Retina (tissue), 1 donor: ENCODE measurements at regions not wholly inside any gene's neighbourhood (a gene's known extent, or its start where the extent isn't known, plus 50 kb on each side); places are given as distances from the start of the nearest gene placed in this dataset.
"Not testable (repeated sequence)": the region's sequence is repeated elsewhere in the genome, so short reads cannot be mapped to it uniquely, and the experiment has no call there.

Source experiments
- DNase-seq: peaks from one replicate; pipeline ENCODE4 v3.0.0-alpha.2; 2016

DNA sequence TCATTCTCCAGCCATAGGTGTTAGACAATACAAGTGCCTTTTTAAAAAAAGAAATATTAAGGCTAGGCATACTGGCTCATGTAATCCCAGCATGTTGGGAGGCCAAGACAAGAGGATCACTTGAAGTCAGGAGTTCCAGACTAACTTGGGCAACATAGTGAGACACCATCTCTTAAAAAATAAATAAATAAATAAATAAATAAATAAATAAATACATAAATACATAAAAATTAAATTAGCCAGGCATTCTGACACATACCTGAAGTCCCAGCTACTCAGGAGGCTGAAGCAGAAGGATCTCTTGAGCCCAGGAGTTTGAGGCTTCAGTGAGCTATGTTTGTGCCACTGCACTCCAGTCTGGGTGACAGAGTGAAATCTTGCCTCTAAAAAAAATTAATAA, 85.8 kb upstream of the ATP1B1 start:
- no peak for DNase-seq

- no peak for DNase-seq
These were observed 83.8 kb upstream of the ATP1B1 start for GRCh38 chr1:169022648-169023047.

DNA sequence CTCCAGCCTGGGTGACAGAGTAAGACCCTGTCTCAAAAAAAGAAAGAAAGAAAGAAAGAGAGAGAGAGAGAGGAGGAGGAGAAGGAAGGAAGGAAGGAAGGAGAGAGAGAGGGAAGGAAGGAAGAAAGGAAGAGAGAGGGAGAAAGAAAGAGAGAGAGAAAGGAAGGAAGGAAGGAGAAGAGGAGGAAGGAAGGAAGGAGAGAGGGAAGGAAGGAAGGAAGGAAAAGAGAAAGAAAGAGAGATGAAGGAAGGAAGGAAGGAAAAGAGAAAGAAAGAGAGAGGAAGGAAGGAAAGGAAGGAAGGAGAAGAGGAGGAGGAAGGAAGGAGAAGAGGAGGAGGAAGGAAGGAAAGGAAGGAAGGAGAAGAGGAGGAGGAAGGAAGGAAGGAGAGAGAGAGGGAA, 82.2 kb upstream of the ATP1B1 start:
- no peak for DNase-seq

DNA sequence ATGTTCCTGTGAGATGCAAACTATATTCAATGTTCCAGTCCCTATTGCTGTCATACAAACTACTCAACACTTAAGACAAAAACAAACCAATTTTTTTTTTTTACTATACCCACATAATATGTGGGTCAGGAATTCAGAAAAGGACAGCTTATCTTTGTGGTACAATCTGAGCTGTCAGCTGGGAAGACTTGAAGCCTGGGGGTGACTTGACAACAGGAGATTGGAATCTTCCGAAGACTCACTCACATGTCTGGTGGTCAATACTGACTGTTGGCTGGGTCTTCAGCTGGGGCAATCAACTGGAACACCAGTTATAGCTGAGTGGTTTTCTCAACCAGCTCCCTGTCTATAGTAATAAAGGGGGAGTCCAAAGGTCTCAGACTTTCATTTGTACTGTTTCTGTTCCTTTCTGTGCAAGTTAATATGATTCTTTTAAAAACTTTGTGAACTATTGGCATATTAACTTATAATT, 81.7 kb upstream of the ATP1B1 start:
- DNase-seq = no peak

GRCh38 chr1:169025412-169025811, 81.1 kb upstream of the ATP1B1 start:
- no peak for DNase-seq

GRCh38 chr1:169027607-169028320, 78.7 kb upstream of the ATP1B1 start:
- peak; percentile 36 for DNase-seq

- no peak for DNase-seq
These were observed 74.8 kb upstream of the ATP1B1 start for GRCh38 chr1:169031566-169032224.

- no peak for DNase-seq
These were observed 65.1 kb upstream of the ATP1B1 start for GRCh38 chr1:169041366-169041765.

DNA sequence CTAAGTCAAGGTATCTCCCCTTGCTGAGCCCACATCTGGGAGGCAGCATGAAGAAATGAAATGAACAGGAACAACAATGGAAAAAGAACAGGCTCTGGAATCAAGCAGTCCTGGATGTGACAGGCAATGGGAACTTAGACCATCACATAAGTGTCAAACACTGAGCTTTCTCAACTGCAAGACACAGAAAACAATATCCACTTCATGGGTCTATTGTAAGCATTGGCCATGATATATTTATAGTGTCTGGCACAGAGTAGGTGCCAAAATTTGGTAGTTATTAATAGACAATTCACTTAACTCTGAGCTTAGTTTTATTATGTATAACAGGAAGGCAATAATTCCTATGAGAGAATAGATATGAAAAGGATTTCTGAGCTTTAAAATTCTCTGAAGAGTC, 64.1 kb upstream of the ATP1B1 start:
- no peak for DNase-seq

GRCh38 chr1:169043823-169044222, 62.7 kb upstream of the ATP1B1 start:
- DNase-seq = no peak

DNA sequence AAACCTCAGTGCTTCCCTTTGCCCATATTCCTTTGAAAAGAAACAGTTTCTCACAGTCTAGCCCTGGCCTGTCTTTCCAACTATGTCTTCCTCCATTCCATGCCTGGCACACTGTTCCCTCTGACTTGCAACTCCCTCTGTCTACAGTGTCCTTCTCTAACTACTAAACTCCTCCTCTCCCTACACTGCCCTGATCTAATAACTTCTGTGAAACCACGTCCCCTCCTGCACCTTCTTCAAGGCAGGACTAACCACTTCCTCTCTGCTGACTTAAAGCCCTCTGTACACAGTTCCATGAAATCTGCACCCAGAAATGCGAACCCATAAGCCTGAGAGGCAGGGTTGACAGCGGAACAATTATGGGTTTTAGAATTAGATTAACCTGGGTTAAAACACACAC, 62.2 kb upstream of the ATP1B1 start:
- DNase-seq = no peak

DNA sequence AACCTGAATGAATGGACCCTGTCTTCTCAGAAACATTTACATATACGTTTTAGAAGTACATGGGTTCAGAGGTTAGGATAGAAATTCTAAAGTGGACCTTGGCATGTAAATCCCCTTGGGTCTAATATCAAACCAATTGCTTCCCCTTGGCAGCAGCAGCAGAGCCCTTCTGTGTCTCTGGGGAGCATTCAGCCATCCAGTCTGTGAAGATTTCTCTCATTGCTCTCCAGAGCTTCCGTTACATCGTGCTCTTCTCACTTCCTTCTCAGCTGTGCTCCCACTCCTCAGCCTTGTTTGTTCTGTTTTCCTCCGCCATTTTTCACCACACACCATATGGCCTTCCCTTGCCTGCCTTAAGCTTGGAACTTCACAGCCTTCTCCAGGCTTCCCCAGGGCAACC, 61.5 kb upstream of the ATP1B1 start:
- DNase-seq = no peak

DNA sequence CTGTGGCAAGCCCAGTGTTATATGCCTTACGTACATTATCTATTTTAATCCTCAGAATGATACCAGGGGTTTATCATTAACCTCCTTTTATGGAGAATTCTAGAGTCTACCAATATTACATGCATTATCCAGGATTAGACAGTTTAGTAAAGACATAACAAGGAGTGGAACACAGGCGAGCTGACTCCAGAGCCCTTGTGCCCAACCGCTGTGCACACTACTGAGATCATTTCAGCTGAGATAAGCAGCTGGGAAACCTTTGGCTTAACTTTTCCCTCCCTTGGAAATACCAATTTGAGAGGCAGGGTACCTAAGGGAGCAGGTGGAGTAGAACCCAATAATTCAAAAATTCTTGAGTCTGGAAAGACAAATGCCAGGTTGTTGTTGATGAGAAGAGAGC, 59.8 kb upstream of the ATP1B1 start:
- no peak for DNase-seq

- DNase-seq = no peak
These were observed 59.4 kb upstream of the ATP1B1 start for GRCh38 chr1:169047074-169047473.

DNA sequence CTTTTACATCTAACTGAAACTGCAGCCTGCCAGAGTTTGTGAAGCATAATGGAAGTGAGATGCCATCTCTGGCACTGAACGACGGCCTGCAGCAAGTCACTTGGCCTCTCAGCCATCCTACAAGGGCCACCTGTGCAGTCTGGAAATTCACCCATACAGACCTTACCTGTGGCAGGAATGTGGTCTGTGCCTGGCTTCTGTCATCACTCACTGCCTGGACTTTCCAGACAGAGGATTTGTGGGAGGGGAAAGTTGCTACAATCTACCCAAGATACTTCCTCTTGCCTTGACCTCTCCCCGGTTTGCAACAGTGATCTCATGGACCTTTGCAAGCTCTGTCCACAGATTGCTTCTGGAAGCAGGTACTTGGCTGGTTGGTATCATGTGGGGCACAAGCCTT, 58.4 kb upstream of the ATP1B1 start:
- DNase-seq = no peak

GRCh38 chr1:169049258-169049938, 57.1 kb upstream of the ATP1B1 start:
- DNase-seq = no peak

- DNase-seq = no peak
These were observed 55.3 kb upstream of the ATP1B1 start for GRCh38 chr1:169051171-169051570.

- DNase-seq = not testable (repeated sequence)
These were observed 54.3 kb upstream of the ATP1B1 start for GRCh38 chr1:169052171-169052570.

DNA sequence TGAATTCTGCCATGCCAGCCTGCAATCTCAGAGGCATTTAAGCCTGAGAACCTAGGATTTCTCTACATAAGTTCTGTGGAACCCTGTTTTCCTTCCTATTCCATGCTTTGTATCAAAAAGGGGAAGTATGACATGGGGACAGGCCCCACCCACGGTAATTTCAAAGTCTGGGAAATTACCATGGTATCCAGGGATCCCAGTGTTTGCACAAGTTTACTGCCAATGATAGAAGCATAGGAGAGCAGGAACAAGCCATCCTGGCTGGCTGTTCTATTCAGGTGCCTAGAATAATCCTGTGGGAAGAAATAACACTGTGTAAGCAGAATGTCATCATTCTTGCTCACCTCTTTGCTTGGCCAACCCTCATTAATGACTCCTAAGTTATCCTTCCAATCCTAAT, 53.8 kb upstream of the ATP1B1 start:
- no peak for DNase-seq

DNA sequence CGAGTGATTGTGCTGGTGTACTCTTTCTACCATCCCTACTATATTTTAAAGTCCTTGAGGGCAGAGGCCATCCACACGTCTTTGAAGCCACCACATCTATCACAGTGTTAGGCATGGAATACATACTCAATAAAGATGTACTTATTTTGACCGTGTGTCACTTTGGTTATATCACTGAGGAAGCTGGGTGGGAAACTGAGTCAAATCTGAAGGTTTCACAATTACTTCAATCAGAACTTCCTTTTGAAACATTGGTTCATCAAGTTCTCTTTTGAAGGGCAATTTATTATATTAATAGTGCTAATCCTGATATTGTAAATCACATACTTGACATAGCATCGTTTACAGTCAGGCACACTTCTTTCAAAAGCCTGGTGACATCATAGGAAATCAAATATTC, 53.3 kb upstream of the ATP1B1 start:
- no peak for DNase-seq
